Activated CD8-positive, alpha-beta memory T cell treated with anti-CD3 and anti-CD28 coated beads, Interleukin-2, amount 10 ng/mL, durations not matched to agents 7 days and 5 days (primary cell): ENCODE measurements at regions not wholly inside any gene's neighbourhood (a gene's known extent, or its start where the extent isn't known, plus 50 kb on each side); places are given as distances from the start of the nearest gene placed in this dataset.

Experiments
- ATAC-seq: fragments of 150-1000 bp; cut with Tn5 transposase; one replicate; pipeline ENCODE4 v1.10.0; 2021; ENCODE audit warnings: moderate library complexity
- CTCF ChIA-PET: fragments of 350-600 bp; sonication (Branson Sonifier 250); formaldehyde crosslinking; loops from one replicate; lab custom pipeline; 2021; ENCODE audit warnings: antibody characterized with exemption; lab: Charles Lee
- DNase-seq: peaks from one replicate; pipeline ENCODE4 v3.0.0-alpha.2; 2020
- H3K27ac Mint-ChIP-seq: one replicate; pipeline ENCODE4 v1.8.0; 2021; ENCODE audit warnings: mild to moderate bottlenecking, mixed read lengths
- H3K27me3 Mint-ChIP-seq: one replicate; pipeline ENCODE4 v1.8.0; 2021; ENCODE audit warnings: mixed read lengths
- H3K36me3 Mint-ChIP-seq: one replicate; pipeline ENCODE4 v1.8.0; 2021; ENCODE audit warnings: mild to moderate bottlenecking, mixed read lengths
- H3K4me1 Mint-ChIP-seq: one replicate; pipeline ENCODE4 v1.8.0; 2021; ENCODE audit warnings: mixed read lengths
- H3K4me3 Mint-ChIP-seq: one replicate; pipeline ENCODE4 v1.8.0; 2021; ENCODE audit warnings: mild to moderate bottlenecking, moderate library complexity, mixed read lengths
- H3K9me3 Mint-ChIP-seq: one replicate; pipeline ENCODE4 v1.8.0; 2022; ENCODE audit warnings: low read depth, mixed read lengths

GRCh38 chr11:27863637-27864036, 163.4 kb upstream of the BDNF start:
- peaks cover 2% of the 10 kb centered on the region for H3K27me3 Mint-ChIP-seq
- H3K27ac Mint-ChIP-seq = no peak overlapping the region
- no peaks in the 10 kb centered on the region for H3K4me1 Mint-ChIP-seq
- no peaks in the 10 kb centered on the region for H3K36me3 Mint-ChIP-seq
- no peak for DNase-seq
- H3K4me3 Mint-ChIP-seq = no peak overlapping the region
- CTCF ChIA-PET = no interaction called here
- H3K9me3 Mint-ChIP-seq = no peaks in the 10 kb centered on the region
- no peak for ATAC-seq

GRCh38 chr11:27861706-27862430, 161.6 kb upstream of the BDNF start:
- H3K27ac Mint-ChIP-seq = no peak overlapping the region
- H3K27me3 Mint-ChIP-seq = no peaks in the 10 kb centered on the region
- no peaks in the 10 kb centered on the region for H3K36me3 Mint-ChIP-seq
- CTCF ChIA-PET = no interaction called here
- H3K4me3 Mint-ChIP-seq = no peak overlapping the region
- DNase-seq (no peak), ATAC-seq (no peak)
- no peaks in the 10 kb centered on the region for H3K9me3 Mint-ChIP-seq
- H3K4me1 Mint-ChIP-seq = no peaks in the 10 kb centered on the region

GRCh38 chr11:27860811-27861210, 160.6 kb upstream of the BDNF start:
- no peak for ATAC-seq
- Mint-ChIP-seq H3K27ac (no peak overlapping the region), H3K4me1 (no peaks in the 10 kb centered on the region), H3K4me3 (no peak overlapping the region), H3K36me3 (no peaks in the 10 kb centered on the region), H3K27me3 (no peaks in the 10 kb centered on the region), H3K9me3 (no peaks in the 10 kb centered on the region)
- CTCF ChIA-PET = no interaction called here
- no peak for DNase-seq

GRCh38 chr11:27858866-27859265, 158.6 kb upstream of the BDNF start:
- Mint-ChIP-seq H3K4me1 (no peaks in the 10 kb centered on the region), H3K9me3 (no peaks in the 10 kb centered on the region), H3K27me3 (no peaks in the 10 kb centered on the region), H3K4me3 (no peak overlapping the region), H3K27ac (no peak overlapping the region), H3K36me3 (no peaks in the 10 kb centered on the region)
- ATAC-seq = no peak
- no peak for DNase-seq
- CTCF ChIA-PET = no interaction called here

- Mint-ChIP-seq H3K27me3 (no peaks in the 10 kb centered on the region), H3K4me3 (no peak overlapping the region), H3K27ac (no peak overlapping the region), H3K9me3 (no peaks in the 10 kb centered on the region), H3K36me3 (no peaks in the 10 kb centered on the region), H3K4me1 (no peaks in the 10 kb centered on the region)
- DNase-seq (no peak), ATAC-seq (no peak)
- CTCF ChIA-PET = no interaction called here
Measured at GRCh38 chr11:27857588-27857987, 157.3 kb upstream of the BDNF start.

- no peak for ATAC-seq
- H3K9me3 Mint-ChIP-seq = no peaks in the 10 kb centered on the region
- no peak for DNase-seq
- no peaks in the 10 kb centered on the region for H3K27me3 Mint-ChIP-seq
- CTCF ChIA-PET = no interaction called here
- H3K36me3 Mint-ChIP-seq = no peaks in the 10 kb centered on the region
- no peak overlapping the region for H3K4me3 Mint-ChIP-seq
- H3K4me1 Mint-ChIP-seq = no peaks in the 10 kb centered on the region
- H3K27ac Mint-ChIP-seq = no peak overlapping the region
Measured at GRCh38 chr11:27857014-27857413, 156.8 kb upstream of the BDNF start.

GRCh38 chr11:27848423-27848822, 148.2 kb upstream of the BDNF start:
- no peaks in the 10 kb centered on the region for H3K27me3 Mint-ChIP-seq
- H3K9me3 Mint-ChIP-seq = no peaks in the 10 kb centered on the region
- no peak for DNase-seq
- no peak for ATAC-seq
- no peaks in the 10 kb centered on the region for H3K36me3 Mint-ChIP-seq
- H3K4me3 Mint-ChIP-seq = no peak overlapping the region
- no peak overlapping the region for H3K27ac Mint-ChIP-seq
- CTCF ChIA-PET = no interaction called here
- H3K4me1 Mint-ChIP-seq = no peaks in the 10 kb centered on the region

GRCh38 chr11:27847496-27847895, 147.2 kb upstream of the BDNF start:
- Mint-ChIP-seq H3K27ac (no peak overlapping the region), H3K4me1 (no peaks in the 10 kb centered on the region), H3K9me3 (no peaks in the 10 kb centered on the region), H3K4me3 (no peak overlapping the region), H3K27me3 (no peaks in the 10 kb centered on the region), H3K36me3 (no peaks in the 10 kb centered on the region)
- DNase-seq = no peak
- no peak for ATAC-seq
- CTCF ChIA-PET = no interaction called here

GRCh38 chr11:27842290-27842689, 142.0 kb upstream of the BDNF start:
- H3K4me3 Mint-ChIP-seq = no peak overlapping the region
- no peaks in the 10 kb centered on the region for H3K4me1 Mint-ChIP-seq
- DNase-seq = no peak
- H3K27ac Mint-ChIP-seq = no peak overlapping the region
- CTCF ChIA-PET = no interaction called here
- no peaks in the 10 kb centered on the region for H3K9me3 Mint-ChIP-seq
- ATAC-seq = no peak
- no peaks in the 10 kb centered on the region for H3K27me3 Mint-ChIP-seq
- no peaks in the 10 kb centered on the region for H3K36me3 Mint-ChIP-seq

GRCh38 chr11:27841023-27841422, 140.8 kb upstream of the BDNF start:
- Mint-ChIP-seq H3K27ac (no peak overlapping the region), H3K36me3 (no peaks in the 10 kb centered on the region), H3K4me3 (no peak overlapping the region), H3K27me3 (no peaks in the 10 kb centered on the region), H3K9me3 (no peaks in the 10 kb centered on the region), H3K4me1 (no peaks in the 10 kb centered on the region)
- DNase-seq = no peak
- CTCF ChIA-PET = no interaction called here
- ATAC-seq = no peak

GRCh38 chr11:27839226-27839913, 139.1 kb upstream of the BDNF start:
- no peak for DNase-seq
- no peak overlapping the region for H3K27ac Mint-ChIP-seq
- no peaks in the 10 kb centered on the region for H3K36me3 Mint-ChIP-seq
- H3K4me3 Mint-ChIP-seq = no peak overlapping the region
- CTCF ChIA-PET = no interaction called here
- no peaks in the 10 kb centered on the region for H3K27me3 Mint-ChIP-seq
- no peaks in the 10 kb centered on the region for H3K9me3 Mint-ChIP-seq
- H3K4me1 Mint-ChIP-seq = no peaks in the 10 kb centered on the region
- ATAC-seq = no peak

GRCh38 chr11:27838674-27839073, 138.4 kb upstream of the BDNF start:
- CTCF ChIA-PET = no interaction called here
- ATAC-seq (no peak), DNase-seq (no peak)
- H3K27ac Mint-ChIP-seq = no peak overlapping the region
- H3K36me3 Mint-ChIP-seq = no peaks in the 10 kb centered on the region
- no peaks in the 10 kb centered on the region for H3K9me3 Mint-ChIP-seq
- no peaks in the 10 kb centered on the region for H3K4me1 Mint-ChIP-seq
- H3K4me3 Mint-ChIP-seq = no peak overlapping the region
- no peaks in the 10 kb centered on the region for H3K27me3 Mint-ChIP-seq

GRCh38 chr11:27837895-27838563, 137.8 kb upstream of the BDNF start:
- Mint-ChIP-seq H3K4me3 (no peak overlapping the region), H3K27ac (no peak overlapping the region), H3K27me3 (no peaks in the 10 kb centered on the region), H3K4me1 (no peaks in the 10 kb centered on the region), H3K36me3 (no peaks in the 10 kb centered on the region), H3K9me3 (no peaks in the 10 kb centered on the region)
- DNase-seq (no peak), ATAC-seq (no peak)
- CTCF ChIA-PET = no interaction called here

GRCh38 chr11:27830206-27830605, 130.0 kb upstream of the BDNF start:
- H3K4me1 Mint-ChIP-seq = no peaks in the 10 kb centered on the region

More at GRCh38 chr11:27830206-27830605, 130.0 kb upstream of the BDNF start:
- H3K27me3 Mint-ChIP-seq = no peaks in the 10 kb centered on the region
- no peak for DNase-seq
- H3K9me3 Mint-ChIP-seq = no peaks in the 10 kb centered on the region
- no peak for ATAC-seq
- H3K27ac Mint-ChIP-seq = no peak overlapping the region
- no peak overlapping the region for H3K4me3 Mint-ChIP-seq
- CTCF ChIA-PET = no interaction called here
- H3K36me3 Mint-ChIP-seq = no peaks in the 10 kb centered on the region
